ENCODE measurements at regions not wholly inside any gene's neighbourhood (a gene's known extent, or its start where the extent isn't known, plus 50 kb on each side); places are given as distances from the start of the nearest gene placed in this dataset.

GRCh38 chr18:55743736-55744135 is 155.7 kb upstream of the TCF4 start:
- TF ChIP-seq POLR2A (IDR thresholded peaks at IDR 0.05) (no peak), CTCF (IDR thresholded peaks at IDR 0.05) (no peak), POLR2AphosphoS5 (IDR thresholded peaks at IDR 0.05) (no peak), EP300 (IDR thresholded peaks at IDR 0.05) (no peak)
